T47D (cell line): ENCODE measurements at regions not wholly inside any gene's neighbourhood (a gene's known extent, or its start where the extent isn't known, plus 50 kb on each side); places are given as distances from the start of the nearest gene placed in this dataset.
"Not testable (repeated sequence)": the region's sequence is repeated elsewhere in the genome, so short reads cannot be mapped to it uniquely, and the experiment has no call there.

Experiments used
- DNase-seq, 2 experiments: peaks; one replicate each; pipeline versions ENCODE4 v3.0.0 to v3.0.0-alpha.2; 2011 to 2012; ENCODE audit warnings: low read depth in 1 of 2, low spot score in 1 of 2
- JUND ChIP-seq: IDR thresholded peaks from 2 replicates; pipeline ENCODE4 v1.6.1; 2012; ENCODE audit warnings: low read depth
- in situ Hi-C: cut with HindIII; loops from 2 replicates; pipeline ENCODE4 v1.10.0; 2016; ENCODE audit warnings: low sequenced_read_pairs, low pct_unique_long_range_greater_than_20kb

- in situ Hi-C loops = no loop called here
- no peak for TF ChIP-seq JUND
- no peak for DNase-seq
Observed at GRCh38 chrX:84735025-84735424, 232.8 kb upstream of the HDX start.

- TF ChIP-seq JUND = no peak
- in situ Hi-C loops = no loop called here
- no peak for DNase-seq
Observed at GRCh38 chrX:84737471-84737871, 235.2 kb upstream of the HDX start.

GRCh38 chrX:84747516-84747915 lies 245.3 kb upstream of the HDX start:
- DNase-seq = no peak

DNA sequence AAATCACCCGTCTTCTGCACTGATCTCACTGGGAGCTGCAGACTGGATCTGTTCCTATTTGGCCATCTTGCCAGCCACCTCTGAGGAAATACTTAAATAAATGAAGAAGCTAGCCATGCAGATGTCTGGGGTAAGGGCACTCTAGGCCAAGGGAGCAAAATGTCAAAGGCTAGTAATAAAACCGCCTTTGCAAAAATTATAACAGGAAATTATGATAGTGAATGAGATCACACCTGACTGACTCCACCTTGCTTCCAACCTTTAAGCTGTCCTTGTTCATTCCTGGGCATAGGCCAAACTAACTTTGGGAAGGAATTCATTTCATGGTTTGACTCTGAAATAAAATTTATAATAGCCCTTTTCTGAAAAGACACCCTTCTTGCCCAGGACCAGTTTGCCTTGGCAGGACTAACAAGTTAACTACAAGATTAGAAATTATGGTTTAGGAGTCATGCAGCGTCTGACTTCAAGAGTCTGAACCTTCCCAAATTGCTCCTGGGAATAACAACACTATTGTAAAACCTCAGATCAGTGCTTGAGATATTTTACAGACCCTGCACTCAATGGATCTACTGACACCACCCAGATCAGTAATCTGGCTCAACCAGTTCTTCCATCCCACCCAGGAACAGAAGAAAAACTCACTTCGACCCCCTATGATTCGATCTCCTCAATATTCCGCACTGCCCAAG lies 246.9 kb upstream of the HDX start:
- no peak for DNase-seq
- in situ Hi-C loops = no loop called here
- TF ChIP-seq JUND = no peak

More at GRCh38 chrX:84747516-84747915, 245.3 kb upstream of the HDX start:
- in situ Hi-C loops = no loop called here
- no peak for TF ChIP-seq JUND

DNA sequence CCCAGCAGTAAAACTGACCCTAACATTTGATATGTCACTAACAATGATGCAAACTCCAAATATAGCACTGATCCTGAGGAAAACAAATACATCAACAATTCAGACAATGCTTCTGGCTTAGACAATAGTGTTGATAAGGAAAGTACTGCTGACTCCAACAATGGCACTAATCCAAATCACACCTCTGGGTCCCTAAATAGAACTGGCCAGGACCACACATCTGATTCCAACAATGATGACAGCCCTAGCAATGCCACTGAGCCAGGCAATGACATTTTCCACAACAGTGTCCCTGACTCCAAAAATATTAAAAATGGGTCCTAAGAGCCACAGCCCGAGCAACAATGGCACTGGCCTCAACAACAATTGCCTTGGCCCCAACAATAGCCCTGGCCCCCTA lies 243.1 kb upstream of the APOOL start:
- no peak for DNase-seq
- TF ChIP-seq JUND = no peak
- in situ Hi-C loops = no loop called here

DNA sequence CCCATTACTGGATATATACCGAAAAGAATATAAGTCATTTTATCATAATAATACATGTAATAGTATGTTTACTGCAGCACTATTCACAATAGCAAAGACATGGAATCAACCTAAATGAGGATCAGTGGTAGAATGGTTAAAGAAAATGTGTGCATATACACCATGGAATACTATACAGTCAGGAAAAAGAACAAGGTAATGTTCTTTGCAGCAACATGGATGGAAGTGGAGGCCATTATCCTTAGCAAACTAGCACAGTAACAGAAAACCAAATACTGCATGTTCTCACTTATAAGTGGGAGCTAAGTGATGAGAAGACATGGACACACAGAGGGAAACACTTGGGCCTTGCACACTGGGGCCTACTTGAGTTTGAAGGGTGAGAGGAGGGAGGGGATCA lies 207.4 kb upstream of the APOOL start:
- no peak for DNase-seq
- in situ Hi-C loops = no loop called here
- TF ChIP-seq JUND = no peak

DNA sequence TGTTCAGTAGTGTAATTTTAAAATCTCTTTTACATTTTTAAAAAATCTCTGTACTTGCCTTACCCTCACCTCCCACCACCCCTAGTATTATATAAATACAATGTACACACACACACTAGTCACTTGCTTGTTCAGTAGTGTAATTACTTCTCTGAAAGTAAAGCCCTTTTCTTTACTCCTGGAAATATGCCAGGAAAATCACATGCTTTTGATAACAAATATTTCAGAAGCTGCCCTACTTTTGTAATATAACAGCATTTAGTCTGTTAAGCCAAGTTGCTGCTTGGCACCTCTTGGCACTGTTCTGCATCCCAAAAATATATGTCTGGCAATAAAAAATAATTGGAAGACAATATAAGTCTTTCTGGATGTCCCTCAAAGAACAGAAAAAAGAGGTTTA lies 172.8 kb upstream of the APOOL start:
- in situ Hi-C loops = no loop called here
- DNase-seq = no peak
- no peak for TF ChIP-seq JUND

GRCh38 chrX:84846541-84846940 lies 157.1 kb upstream of the APOOL start:
- in situ Hi-C loops, DNase-seq: not testable (repeated sequence)

DNA sequence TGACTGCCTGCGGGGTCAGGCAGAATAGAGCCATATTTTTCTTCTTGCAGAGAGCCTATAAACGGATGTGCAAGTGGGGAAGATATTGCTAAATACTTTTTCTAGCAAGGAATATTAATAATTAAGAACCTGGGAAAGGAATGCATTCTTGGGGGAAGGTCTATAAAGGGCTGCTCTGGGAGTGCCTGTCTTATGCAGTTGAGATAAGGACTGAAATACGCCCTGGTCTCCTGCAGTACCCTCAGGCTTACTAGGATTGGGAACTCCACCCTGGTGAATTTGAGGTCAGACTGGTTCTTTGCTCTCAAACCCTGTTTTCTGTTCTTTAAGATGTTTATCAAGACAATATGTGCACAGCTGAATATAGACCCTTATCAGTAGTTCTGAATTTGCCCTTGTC lies 152.5 kb upstream of the APOOL start:
- DNase-seq, in situ Hi-C loops: not testable (repeated sequence)

GRCh38 chrX:84856791-84857190 lies 146.9 kb upstream of the APOOL start:
- in situ Hi-C loops, DNase-seq: not testable (repeated sequence)

DNA sequence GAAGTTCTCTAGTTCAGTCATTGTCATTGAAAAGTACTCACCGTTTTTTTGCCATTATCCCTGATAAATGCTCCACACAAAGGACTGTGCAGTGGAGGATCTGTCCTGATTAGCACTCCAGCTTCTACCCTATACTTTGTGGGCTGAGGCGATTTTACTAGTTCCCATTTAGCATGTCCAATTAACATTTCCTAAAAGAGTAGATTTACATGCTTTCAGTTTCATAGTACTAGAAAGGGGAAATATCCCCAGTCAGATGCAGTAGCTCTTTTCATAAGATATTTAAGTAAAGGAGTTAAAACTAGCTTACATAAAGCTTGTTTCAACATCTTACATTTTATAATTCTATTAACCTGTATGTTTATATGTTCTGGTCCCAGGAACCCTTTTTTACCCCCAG lies 144.9 kb upstream of the APOOL start:
- DNase-seq, in situ Hi-C loops: not testable (repeated sequence)

DNA sequence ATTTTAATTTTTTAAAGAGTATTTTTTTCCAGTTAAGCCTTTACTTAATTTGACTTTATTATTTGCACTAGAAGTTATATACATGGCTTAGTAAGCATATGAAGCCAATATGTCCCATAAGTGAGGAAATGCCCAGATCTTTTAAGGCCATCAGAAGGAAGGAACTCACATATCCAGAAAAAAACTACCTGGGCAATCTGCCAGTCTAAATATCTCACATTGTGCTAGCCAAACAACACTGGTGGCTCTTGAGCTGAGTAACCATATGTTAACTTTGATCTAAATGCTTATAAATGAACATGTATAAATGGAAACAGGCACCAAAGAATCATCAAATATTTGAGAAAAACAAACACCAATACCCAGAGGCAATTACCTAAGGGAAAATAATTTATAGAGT lies 138.6 kb upstream of the APOOL start:
- no peak for TF ChIP-seq JUND
- in situ Hi-C loops = no loop called here
- DNase-seq = peak in 1 of 2 experiments; percentile 30

DNA sequence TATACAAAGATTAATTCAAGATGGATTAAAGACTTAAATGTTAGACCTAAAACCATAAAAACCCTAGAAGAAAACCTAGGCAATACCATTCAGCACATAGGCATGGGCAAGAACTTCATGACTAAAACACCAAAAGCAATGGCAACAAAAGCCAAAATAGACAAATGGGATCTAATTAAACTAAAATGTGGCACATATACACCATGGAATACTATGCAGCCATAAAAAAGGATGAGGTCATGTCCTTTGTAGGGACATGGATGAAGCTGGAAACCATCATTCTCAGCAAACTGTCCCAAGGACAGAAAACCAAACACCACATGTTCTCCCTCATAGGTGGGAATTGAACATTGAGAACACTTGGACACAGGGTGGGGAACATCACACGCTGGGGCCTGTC lies 133.4 kb upstream of the APOOL start:
- DNase-seq, in situ Hi-C loops: not testable (repeated sequence)

DNA sequence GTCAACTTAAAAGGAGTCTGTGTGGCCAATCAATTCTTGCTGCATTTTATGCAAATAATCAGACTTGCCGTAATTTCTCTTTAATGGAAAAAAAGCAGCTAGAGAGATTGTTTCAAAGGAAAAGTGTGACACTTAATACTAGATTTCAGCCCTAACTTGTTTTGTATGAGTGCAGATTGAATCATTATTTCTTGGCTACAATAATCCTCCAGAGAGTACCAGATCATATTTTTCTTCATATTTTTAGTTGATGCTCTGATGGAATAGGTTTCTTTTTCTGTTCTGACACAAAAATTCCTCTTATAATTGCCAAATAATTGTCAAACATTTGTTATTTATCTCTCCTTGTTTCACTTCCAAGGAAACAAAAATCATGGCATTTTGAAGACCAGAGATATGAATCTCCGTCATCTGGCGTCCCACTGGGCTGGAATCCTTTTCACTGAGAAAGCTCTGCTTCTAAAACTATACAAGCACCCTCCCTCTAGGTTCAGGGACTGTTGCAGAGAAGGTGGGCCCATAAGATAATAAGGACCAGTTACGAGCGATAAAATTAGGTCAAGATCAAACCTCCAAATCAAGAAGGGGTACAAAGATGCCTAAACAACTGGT lies 131.4 kb upstream of the APOOL start:
- DNase-seq, in situ Hi-C loops: not testable (repeated sequence)
